K562 (cell line): ENCODE measurements at regions not wholly inside any gene's neighbourhood (a gene's known extent, or its start where the extent isn't known, plus 50 kb on each side); places are given as distances from the start of the nearest gene placed in this dataset.
A peak's percentile ranks its signal among the peaks of the same experiment; 100 is the strongest.

Source experiments
- ATAC-seq: fragments of 200-7000 bp; cut with Tn5 transposase; 3 replicates; pipeline ENCODE4 v1.9.1; 2020; ENCODE audit warnings: moderate library complexity
- BruUV-seq: library from RNA; stranded (reverse); fragments of 400-500 nt; replicated peaks from 2 replicates; lab custom pipeline; 2021; lab: Mats Ljungman, UMichigan
- CTCF ChIA-PET: fragments of 300-600 bp; formaldehyde crosslinking; extraction: SDS; loops from one replicate; lab custom pipeline; 2021; ENCODE audit warnings: low intra/inter-chr PET ratio; lab: Yijun Ruan, JAX
- POLR2A ChIA-PET: fragments of 300-600, 350-650 bp; sonication (Branson Sonifier 250); formaldehyde crosslinking; extraction: SDS; loops from one replicate; lab custom pipeline; 2021; ENCODE audit warnings: antibody characterized with exemption, inconsistent platforms; lab: Yijun Ruan, JAX
- DNase-seq, 4 experiments: peaks; one replicate each; pipeline versions ENCODE4 v3.0.0 to v3.0.0-alpha.2; 2011 to 2018; ENCODE audit warnings: low spot score in 3 of 4, mixed read lengths in 3 of 4; ENCODE audit errors: extremely low read depth in 1 of 4
- FAIRE-seq: peaks from 2 replicates; lab custom pipeline; 2011; peaks lifted over from hg19 to GRCh38; lab: Jason Lieb, UNC
- H2AFZ ChIP-seq: 2 replicates; pipeline ENCODE4 v1.6.0; 2011; ENCODE audit warnings: low read depth, low read length, control low read depth, inconsistent platforms
- H3K27ac ChIP-seq: fragments of 200-600 bp; 3 replicates; pipeline ENCODE4 v1.8.0; 2011; ENCODE audit warnings: low read depth, mild to moderate bottlenecking, control low read depth, inconsistent platforms, low read length, moderate library complexity, mixed read lengths; ENCODE audit errors: extremely low read depth
- H3K27me3 ChIP-seq, 2 experiments: fragments of 300-600 bp in 1 of 2; 2 replicates in 1 of 2; 3 replicates in 1 of 2; pipeline versions ENCODE4 v1.6.0 to v1.8.0; 2011; ENCODE audit warnings: inconsistent platforms in 2 of 2, low read length in 2 of 2, mild to moderate bottlenecking in 1 of 2, mixed read lengths in 1 of 2, moderate library complexity in 1 of 2; ENCODE audit not compliant: control insufficient read depth in 2 of 2, insufficient read depth in 2 of 2
- H3K36me3 ChIP-seq: fragments of 300-600 bp; 3 replicates; pipeline ENCODE4 v1.8.0; 2011; ENCODE audit warnings: mild to moderate bottlenecking, low read length, inconsistent platforms; ENCODE audit not compliant: control insufficient read depth, insufficient read depth
- H3K4me1 ChIP-seq, 2 experiments: fragments of 200-600 bp in 1 of 2; replicated peaks in 1 of 2; 2 replicates in 1 of 2; 3 replicates in 1 of 2; pipeline versions ENCODE4 v1.5.1 to v1.8.0; 2011; ENCODE audit warnings: inconsistent platforms in 2 of 2, low read length in 2 of 2, mild to moderate bottlenecking in 1 of 2, mixed read lengths in 1 of 2, moderate library complexity in 1 of 2; ENCODE audit not compliant: control insufficient read depth in 2 of 2, insufficient read depth in 2 of 2
- H3K4me2 ChIP-seq: 2 replicates; pipeline ENCODE4 v1.6.1; 2011; ENCODE audit warnings: low read length, control low read depth, inconsistent platforms, mixed read lengths; ENCODE audit not compliant: insufficient read depth
- H3K4me3 ChIP-seq: fragments of 200-600 bp; sonication (generic), shearing (Covaris generic); 2 replicates; pipeline ENCODE4 v1.5.1; 2016; ENCODE audit warnings: control low read depth, inconsistent platforms
- H3K79me2 ChIP-seq: fragments of 200-600 bp; 3 replicates; pipeline ENCODE4 v1.8.0; 2011; ENCODE audit warnings: low read length, inconsistent platforms; ENCODE audit not compliant: control insufficient read depth, insufficient read depth
- H3K9ac ChIP-seq, 2 experiments: 2 replicates each; pipeline versions ENCODE4 v1.6.0 to v1.6.1; 2011; ENCODE audit warnings: low read depth in 2 of 2, low read length in 2 of 2, control low read depth in 1 of 2, inconsistent platforms in 1 of 2, mild to moderate bottlenecking in 1 of 2, mixed read lengths in 1 of 2; ENCODE audit not compliant: insufficient read depth in 1 of 2
- H3K9me1 ChIP-seq: one replicate; pipeline ENCODE4 v1.6.0; 2011; ENCODE audit warnings: inconsistent platforms, mild to moderate bottlenecking, low read length, moderate library complexity; ENCODE audit not compliant: control insufficient read depth, insufficient read depth
- H3K9me3 ChIP-seq: replicated peaks from 2 replicates; pipeline ENCODE4 v1.5.1; 2011; ENCODE audit warnings: low read depth, low read length, inconsistent platforms; ENCODE audit not compliant: control insufficient read depth, insufficient read depth
- H4K20me1 ChIP-seq: replicated peaks from 2 replicates; pipeline ENCODE4 v1.6.1; 2011; ENCODE audit warnings: low read length, inconsistent platforms, mixed read lengths; ENCODE audit not compliant: control insufficient read depth, insufficient read depth
- ATF3 ChIP-seq, 2 experiments: fragments of 450-650 bp in 1 of 2; sonication (generic) in 1 of 2; formaldehyde crosslinking in 1 of 2; IDR thresholded peaks in 1 of 2; conservative IDR thresholded peaks in 1 of 2; 2 replicates each; pipeline versions ENCODE4 v1.6.1 to v1.8.1; 2016 to 2023; ENCODE audit warnings: mild to moderate bottlenecking in 2 of 2, moderate library complexity in 2 of 2, inconsistent platforms in 1 of 2, missing genetic modification reagents in 1 of 2
- CCNT2 ChIP-seq: IDR thresholded peaks from 2 replicates; pipeline ENCODE4 v1.6.1; 2011; ENCODE audit warnings: borderline replicate concordance, low read depth, mild to moderate bottlenecking, moderate library complexity, mixed read lengths, low read length; ENCODE audit not compliant: insufficient read length; ENCODE audit errors: extremely low read depth
- ETV5 ChIP-seq: sonication (generic); formaldehyde crosslinking; IDR thresholded peaks from 2 replicates; pipeline ENCODE4 v1.4.0; 2020; ENCODE audit warnings: low read depth, mild to moderate bottlenecking, missing genetic modification reagents
- GATAD2A ChIP-seq: fragments of 450-650 bp; IDR thresholded peaks from 2 replicates; pipeline ENCODE4 v1.6.1; 2017
- NFIC ChIP-seq: fragments of 450-650 bp; IDR thresholded peaks from 2 replicates; pipeline ENCODE4 v1.6.1; 2017; ENCODE audit warnings: mild to moderate bottlenecking, inconsistent platforms
- NR3C1 ChIP-seq: sonication (generic); formaldehyde crosslinking; IDR thresholded peaks from 2 replicates; pipeline ENCODE4 v1.8.1; 2022; ENCODE audit warnings: missing genetic modification reagents
- PYGO2 ChIP-seq: fragments of 450-650 bp; IDR thresholded peaks from 2 replicates; pipeline ENCODE4 v1.6.1; 2016; ENCODE audit warnings: mild to moderate bottlenecking, missing genetic modification characterization, moderate library complexity, missing compliant biosample characterization
- ZBTB1 ChIP-seq: sonication (generic); formaldehyde crosslinking; IDR thresholded peaks from 2 replicates; pipeline ENCODE4 v1.8.1; 2023; ENCODE audit warnings: missing genetic modification reagents, low read depth, mild to moderate bottlenecking, borderline replicate concordance
- ZNF232 ChIP-seq: sonication (generic); formaldehyde crosslinking; IDR thresholded peaks from 2 replicates; pipeline ENCODE4 v1.8.0; 2022; ENCODE audit warnings: mild to moderate bottlenecking, missing genetic modification reagents
- ZNF316 ChIP-seq: fragments of 450-650 bp; IDR thresholded peaks from 2 replicates; pipeline ENCODE4 v1.6.1; 2016
- ZNF436 ChIP-seq: fragments of 250-450, 450-650 bp; sonication (Bioruptor Pico); formaldehyde crosslinking; IDR thresholded peaks from 2 replicates; pipeline ENCODE4 v1.7.0; 2020; ENCODE audit warnings: mild to moderate bottlenecking
- ZNF778 ChIP-seq: fragments of 450-650 bp; formaldehyde crosslinking; IDR thresholded peaks from 2 replicates; pipeline ENCODE4 v1.4.0; 2020; ENCODE audit warnings: mild to moderate bottlenecking, moderate library complexity
- whole genome bisulfite sequencing: fragments of 100-300 bp; shearing (Covaris generic); methylation state at CpG from one replicate; pipeline ENCODE4 v1.1.6; 2016; ENCODE audit warnings: low coverage, mixed read lengths; ENCODE audit not compliant: insufficient coverage; ENCODE audit errors: missing lambda C conversion rate; 5-methylcytosine and 5-hydroxymethylcytosine counted together
- in situ Hi-C: fragments of 300-500 bp; cut with MboI; formaldehyde crosslinking; loops from 4 replicates; pipeline ENCODE4 v1.15.0; 2018; ENCODE audit warnings: inconsistent platforms, mixed read lengths
- intact Hi-C: fragments of 100-400 bp; cut with micrococcal nuclease; formaldehyde crosslinking; loops from 2 replicates; pipeline ENCODE4 v1.14.2; 2022
- TF ChIP-seq, protein P1 (sequence below): fragments of 250-450 bp; sonication (Bioruptor Pico); IDR thresholded peaks from 2 replicates; pipeline ENCODE4 v1.8.0; 2021; ENCODE audit warnings: mild to moderate bottlenecking, moderate library complexity

DNA sequence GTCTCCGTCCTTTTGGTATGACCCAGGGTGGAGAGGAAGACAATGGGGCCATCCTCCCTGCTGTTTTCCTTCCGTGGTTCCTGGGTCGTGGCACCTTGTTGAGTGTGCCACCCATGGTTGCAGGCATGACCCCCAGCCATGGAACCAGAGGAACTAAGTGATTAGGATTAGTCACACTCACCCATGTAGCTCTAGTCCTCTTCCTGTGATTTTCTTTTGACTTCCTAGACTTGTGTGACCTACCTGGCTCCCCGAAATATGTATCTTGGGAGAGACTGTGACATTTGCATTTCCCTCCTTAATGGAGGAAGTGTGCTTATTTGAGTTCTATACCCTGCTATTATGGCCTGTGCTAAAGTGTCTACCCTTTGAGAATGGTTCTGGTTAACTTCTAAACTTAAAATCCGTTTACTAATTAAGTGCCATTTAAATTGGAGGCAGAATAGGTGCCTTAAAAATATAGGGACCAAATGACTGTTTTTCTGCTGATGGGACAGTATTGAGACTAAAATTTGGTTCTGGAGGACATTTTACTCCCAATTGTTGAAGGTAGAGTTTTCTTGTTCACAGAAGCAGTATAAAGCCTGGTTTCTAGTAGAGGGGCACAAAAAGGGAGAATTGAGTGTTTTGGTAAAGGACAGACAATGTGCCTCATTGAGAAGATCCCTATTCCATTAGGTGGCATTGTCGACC lies 545.6 kb downstream of the HDGFL1 start:
- BruUV-seq: no TSS peak
- ATAC-seq (no peak), FAIRE-seq (no peak), DNase-seq (no peak)
- POLR2A ChIA-PET: no interaction called here
- intact Hi-C loops: no loop called here
- no peak overlapping the region for H3K27ac ChIP-seq
- no peak overlapping the region for H2AFZ ChIP-seq
- no peaks in the 10 kb centered on the region for H4K20me1 ChIP-seq
- WGBS: 3% methylated on average over 6 of the region's 6 CpGs
- H3K9ac ChIP-seq: no peak overlapping the region
- H3K4me2 ChIP-seq: no peak overlapping the region
- H3K27me3 ChIP-seq: no peaks in the 10 kb centered on the region
- H3K36me3 ChIP-seq: no peaks in the 10 kb centered on the region
- no peak overlapping the region for H3K4me3 ChIP-seq
- no peaks in the 10 kb centered on the region for H3K9me3 ChIP-seq
- TF ChIP-seq ZNF436 (no peak), ZNF316 (0 out of 2 replicates have a peak, but pooled peaks have one; percentile 26), ZNF232 (CRISPR knock-in tag) (no peak), PYGO2 (no peak), ZNF778 (CRISPR knock-in tag) (no peak)
- H3K79me2 ChIP-seq: no peaks in the 10 kb centered on the region
- in situ Hi-C loops: no loop called here
- no peaks in the 10 kb centered on the region for H3K4me1 ChIP-seq
- no peaks in the 10 kb centered on the region for H3K9me1 ChIP-seq
- CTCF ChIA-PET: no interaction called here

DNA sequence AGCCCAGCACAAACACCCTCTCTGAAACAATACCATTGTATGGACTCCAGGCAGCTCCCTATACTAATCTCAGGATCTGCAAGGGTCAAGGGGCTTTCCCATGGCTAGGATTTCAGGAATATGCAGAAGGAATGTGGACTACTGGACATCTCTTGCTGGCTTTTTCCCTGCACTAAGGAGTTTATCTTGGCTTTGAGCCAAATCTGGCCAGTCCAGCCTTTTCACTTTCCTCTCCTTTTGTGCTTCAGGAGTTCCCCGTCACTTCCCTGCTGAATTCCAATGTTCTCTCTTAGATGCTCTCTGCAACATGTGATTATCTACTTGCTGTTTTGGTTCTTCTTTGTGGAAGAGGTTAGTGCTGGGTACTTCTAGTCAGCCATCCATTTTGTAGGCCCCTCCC lies 568.2 kb downstream of the HDGFL1 start:
- ChIA-PET POLR2A (no interaction called here), CTCF (no interaction called here)
- Histone ChIP-seq H3K9ac (no peak overlapping the region), H3K36me3 (no peaks in the 10 kb centered on the region), H3K4me2 (no peak overlapping the region), H3K79me2 (no peaks in the 10 kb centered on the region), H4K20me1 (no peaks in the 10 kb centered on the region), H3K9me3 (no peaks in the 10 kb centered on the region; the same call in 1 of the 2 replicates), H2AFZ (no peak overlapping the region), H3K9me1 (no peaks in the 10 kb centered on the region), H3K4me3 (no peak overlapping the region), H3K27ac (no peak overlapping the region), H3K4me1 (no peaks in the 10 kb centered on the region), H3K27me3 (no peaks in the 10 kb centered on the region)
- no peak for DNase-seq
- BruUV-seq: no TSS peak
- no peak for FAIRE-seq
- in situ Hi-C loops: no loop called here
- ATAC-seq: no peak
- intact Hi-C loops: no loop called here
- WGBS: 0% methylated on average over 1 of the region's 1 CpG
- TF ChIP-seq NFIC (peak; percentile 72), ZBTB1 (CRISPR knock-in tag) (no peak), ETV5 (no peak), CCNT2 (no peak), GATAD2A (no peak), NR3C1 (CRISPR knock-in tag) (no peak), ATF3 (IDR thresholded peaks at IDR 0.05) (no peak), ATF3 (CRISPR knock-in tag; conservative IDR thresholded peaks at IDR 0.05) (no peak)
- TF ChIP-seq, protein P1, sequence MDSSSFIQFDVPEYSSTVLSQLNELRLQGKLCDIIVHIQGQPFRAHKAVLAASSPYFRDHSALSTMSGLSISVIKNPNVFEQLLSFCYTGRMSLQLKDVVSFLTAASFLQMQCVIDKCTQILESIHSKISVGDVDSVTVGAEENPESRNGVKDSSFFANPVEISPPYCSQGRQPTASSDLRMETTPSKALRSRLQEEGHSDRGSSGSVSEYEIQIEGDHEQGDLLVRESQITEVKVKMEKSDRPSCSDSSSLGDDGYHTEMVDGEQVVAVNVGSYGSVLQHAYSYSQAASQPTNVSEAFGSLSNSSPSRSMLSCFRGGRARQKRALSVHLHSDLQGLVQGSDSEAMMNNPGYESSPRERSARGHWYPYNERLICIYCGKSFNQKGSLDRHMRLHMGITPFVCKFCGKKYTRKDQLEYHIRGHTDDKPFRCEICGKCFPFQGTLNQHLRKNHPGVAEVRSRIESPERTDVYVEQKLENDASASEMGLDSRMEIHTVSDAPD (CRISPR knock-in tag): no peak
